Heart left ventricle (tissue), 13 donors: ENCODE measurements at regions not wholly inside any gene's neighbourhood (a gene's known extent, or its start where the extent isn't known, plus 50 kb on each side); places are given as distances from the start of the nearest gene placed in this dataset.

Source experiments
- POLR2A ChIP-seq, 2 donors: fragments of 450-650 bp; IDR thresholded peaks; one replicate each; pipeline ENCODE4 v1.6.1; 2017; ENCODE audit warnings: antibody characterized with exemption in 2 of 2, mild to moderate bottlenecking in 2 of 2, moderate library complexity in 2 of 2
- TF ChIP-seq, protein P1 (sequence below), 12 donors: fragments of 200-600 bp; sonication (generic) in 4 of 12; IDR thresholded peaks; one replicate each; pipeline versions ENCODE4 v1.5.0 to v1.8.0; 2018 to 2022; ENCODE audit warnings: antibody characterized with exemption in 12 of 12, mild to moderate bottlenecking in 5 of 12
- donor health status: ischemic (EF 13 %, LVEDD 7.1; RV severe dilation, severe dysfunction).
- donor health status: DM: no; HTN: yes; CAD: no.
- donor health status: DM: no; HTN: no; CAD: no.
- donor health status: ischemic (EF 25% LVEDD 6.9; RV normal size, moderate dysfunction).
- donor health status: ischemic (EF 25% LVEDD 5.7; RV mildly dilated, moderate dysfunction).
- donor health status: ischemic (EF 35%, LVEDD 5.7; RV mildly dilated, moderate dysfunction).
- donor health status: nonischemic (EF 11% LVEDD 7.7; RV severe dilation, severe dysfunction).
- donor health status: DM: yes; HTN: yes; CAD: no.
- donor health status: PGD.
- donor health status: ischemic (EF 29% LVEDD 5.4; RV normal size, mild dysfunction).
- donor health status: nonischemic (EF 23%, LVEDD 6.1; RV moderate dilation, normal function).

- TF ChIP-seq, protein P1, sequence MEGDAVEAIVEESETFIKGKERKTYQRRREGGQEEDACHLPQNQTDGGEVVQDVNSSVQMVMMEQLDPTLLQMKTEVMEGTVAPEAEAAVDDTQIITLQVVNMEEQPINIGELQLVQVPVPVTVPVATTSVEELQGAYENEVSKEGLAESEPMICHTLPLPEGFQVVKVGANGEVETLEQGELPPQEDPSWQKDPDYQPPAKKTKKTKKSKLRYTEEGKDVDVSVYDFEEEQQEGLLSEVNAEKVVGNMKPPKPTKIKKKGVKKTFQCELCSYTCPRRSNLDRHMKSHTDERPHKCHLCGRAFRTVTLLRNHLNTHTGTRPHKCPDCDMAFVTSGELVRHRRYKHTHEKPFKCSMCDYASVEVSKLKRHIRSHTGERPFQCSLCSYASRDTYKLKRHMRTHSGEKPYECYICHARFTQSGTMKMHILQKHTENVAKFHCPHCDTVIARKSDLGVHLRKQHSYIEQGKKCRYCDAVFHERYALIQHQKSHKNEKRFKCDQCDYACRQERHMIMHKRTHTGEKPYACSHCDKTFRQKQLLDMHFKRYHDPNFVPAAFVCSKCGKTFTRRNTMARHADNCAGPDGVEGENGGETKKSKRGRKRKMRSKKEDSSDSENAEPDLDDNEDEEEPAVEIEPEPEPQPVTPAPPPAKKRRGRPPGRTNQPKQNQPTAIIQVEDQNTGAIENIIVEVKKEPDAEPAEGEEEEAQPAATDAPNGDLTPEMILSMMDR (IDR thresholded peaks at IDR 0.05), result no peak
- TF ChIP-seq POLR2A (IDR thresholded peaks at IDR 0.05), result no peak
Observed at GRCh38 chr4:160631044-160631443, 1528.2 kb downstream of the RAPGEF2 start.
